ENCODE measurements at regions not wholly inside any gene's neighbourhood (a gene's known extent, or its start where the extent isn't known, plus 50 kb on each side); places are given as distances from the start of the nearest gene placed in this dataset.
"Not testable (repeated sequence)": the region's sequence is repeated elsewhere in the genome, so short reads cannot be mapped to it uniquely, and the experiment has no call there.

DNA sequence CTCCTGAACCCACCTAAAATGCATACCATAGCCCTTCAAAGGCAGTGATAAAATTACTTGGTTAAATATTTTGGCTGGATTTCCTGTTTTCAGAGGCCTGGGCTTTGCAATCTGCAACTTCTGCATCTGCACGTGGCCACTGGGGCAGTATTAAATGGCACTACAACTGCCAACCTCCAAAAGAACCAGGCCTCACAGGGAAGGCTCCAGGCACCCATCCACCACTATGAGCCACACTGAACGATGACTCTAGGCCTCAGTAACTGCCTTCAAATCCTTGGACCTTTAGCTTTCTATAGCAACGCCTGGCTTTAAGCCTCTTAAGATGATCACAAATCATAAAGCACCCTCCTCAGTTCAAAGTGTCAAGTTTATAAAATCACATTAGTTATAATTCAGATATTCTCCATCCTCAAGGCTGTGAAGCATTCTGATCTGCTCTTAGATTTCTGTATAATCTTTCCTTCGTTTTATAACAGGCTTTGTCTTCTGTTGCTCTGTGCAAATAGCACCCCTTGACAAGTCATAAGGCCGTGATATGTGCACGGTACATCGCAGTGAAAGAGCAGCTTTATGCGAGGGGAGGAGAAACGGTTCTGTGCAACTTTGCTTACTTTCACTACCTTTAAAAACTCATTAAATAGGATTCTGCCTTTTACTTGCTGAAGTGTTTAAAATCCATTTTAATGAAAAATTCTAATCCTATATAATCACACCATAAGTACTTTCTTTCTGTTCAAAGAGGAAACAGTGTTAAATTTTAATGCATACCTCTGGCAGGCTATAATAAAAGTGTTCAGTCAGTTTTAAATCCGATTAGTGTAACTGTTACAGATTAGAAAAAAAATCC is 196.4 kb upstream of the G2E3 start (continued):
- TF ChIP-seq, protein P1, sequence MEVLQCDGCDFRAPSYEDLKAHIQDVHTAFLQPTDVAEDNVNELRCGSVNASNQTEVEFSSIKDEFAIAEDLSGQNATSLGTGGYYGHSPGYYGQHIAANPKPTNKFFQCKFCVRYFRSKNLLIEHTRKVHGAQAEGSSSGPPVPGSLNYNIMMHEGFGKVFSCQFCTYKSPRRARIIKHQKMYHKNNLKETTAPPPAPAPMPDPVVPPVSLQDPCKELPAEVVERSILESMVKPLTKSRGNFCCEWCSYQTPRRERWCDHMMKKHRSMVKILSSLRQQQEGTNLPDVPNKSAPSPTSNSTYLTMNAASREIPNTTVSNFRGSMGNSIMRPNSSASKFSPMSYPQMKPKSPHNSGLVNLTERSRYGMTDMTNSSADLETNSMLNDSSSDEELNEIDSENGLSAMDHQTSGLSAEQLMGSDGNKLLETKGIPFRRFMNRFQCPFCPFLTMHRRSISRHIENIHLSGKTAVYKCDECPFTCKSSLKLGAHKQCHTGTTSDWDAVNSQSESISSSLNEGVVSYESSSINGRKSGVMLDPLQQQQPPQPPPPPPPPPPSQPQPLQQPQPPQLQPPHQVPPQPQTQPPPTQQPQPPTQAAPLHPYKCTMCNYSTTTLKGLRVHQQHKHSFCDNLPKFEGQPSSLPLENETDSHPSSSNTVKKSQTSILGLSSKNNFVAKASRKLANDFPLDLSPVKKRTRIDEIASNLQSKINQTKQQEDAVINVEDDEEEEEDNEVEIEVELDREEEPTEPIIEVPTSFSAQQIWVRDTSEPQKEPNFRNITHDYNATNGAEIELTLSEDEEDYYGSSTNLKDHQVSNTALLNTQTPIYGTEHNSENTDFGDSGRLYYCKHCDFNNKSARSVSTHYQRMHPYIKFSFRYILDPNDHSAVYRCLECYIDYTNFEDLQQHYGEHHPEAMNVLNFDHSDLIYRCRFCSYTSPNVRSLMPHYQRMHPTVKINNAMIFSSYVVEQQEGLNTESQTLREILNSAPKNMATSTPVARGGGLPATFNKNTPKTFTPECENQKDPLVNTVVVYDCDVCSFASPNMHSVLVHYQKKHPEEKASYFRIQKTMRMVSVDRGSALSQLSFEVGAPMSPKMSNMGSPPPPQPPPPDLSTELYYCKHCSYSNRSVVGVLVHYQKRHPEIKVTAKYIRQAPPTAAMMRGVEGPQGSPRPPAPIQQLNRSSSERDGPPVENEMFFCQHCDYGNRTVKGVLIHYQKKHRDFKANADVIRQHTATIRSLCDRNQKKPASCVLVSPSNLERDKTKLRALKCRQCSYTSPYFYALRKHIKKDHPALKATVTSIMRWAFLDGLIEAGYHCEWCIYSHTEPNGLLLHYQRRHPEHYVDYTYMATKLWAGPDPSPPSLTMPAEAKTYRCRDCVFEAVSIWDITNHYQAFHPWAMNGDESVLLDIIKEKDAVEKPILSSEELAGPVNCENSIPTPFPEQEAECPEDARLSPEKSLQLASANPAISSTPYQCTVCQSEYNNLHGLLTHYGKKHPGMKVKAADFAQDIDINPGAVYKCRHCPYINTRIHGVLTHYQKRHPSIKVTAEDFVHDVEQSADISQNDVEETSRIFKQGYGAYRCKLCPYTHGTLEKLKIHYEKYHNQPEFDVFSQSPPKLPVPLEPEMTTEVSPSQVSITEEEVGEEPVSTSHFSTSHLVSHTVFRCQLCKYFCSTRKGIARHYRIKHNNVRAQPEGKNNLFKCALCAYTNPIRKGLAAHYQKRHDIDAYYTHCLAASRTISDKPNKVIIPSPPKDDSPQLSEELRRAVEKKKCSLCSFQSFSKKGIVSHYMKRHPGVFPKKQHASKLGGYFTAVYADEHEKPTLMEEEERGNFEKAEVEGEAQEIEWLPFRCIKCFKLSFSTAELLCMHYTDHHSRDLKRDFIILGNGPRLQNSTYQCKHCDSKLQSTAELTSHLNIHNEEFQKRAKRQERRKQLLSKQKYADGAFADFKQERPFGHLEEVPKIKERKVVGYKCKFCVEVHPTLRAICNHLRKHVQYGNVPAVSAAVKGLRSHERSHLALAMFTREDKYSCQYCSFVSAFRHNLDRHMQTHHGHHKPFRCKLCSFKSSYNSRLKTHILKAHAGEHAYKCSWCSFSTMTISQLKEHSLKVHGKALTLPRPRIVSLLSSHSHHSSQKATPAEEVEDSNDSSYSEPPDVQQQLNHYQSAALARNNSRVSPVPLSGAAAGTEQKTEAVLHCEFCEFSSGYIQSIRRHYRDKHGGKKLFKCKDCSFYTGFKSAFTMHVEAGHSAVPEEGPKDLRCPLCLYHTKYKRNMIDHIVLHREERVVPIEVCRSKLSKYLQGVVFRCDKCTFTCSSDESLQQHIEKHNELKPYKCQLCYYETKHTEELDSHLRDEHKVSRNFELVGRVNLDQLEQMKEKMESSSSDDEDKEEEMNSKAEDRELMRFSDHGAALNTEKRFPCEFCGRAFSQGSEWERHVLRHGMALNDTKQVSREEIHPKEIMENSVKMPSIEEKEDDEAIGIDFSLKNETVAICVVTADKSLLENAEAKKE (CRISPR knock-in tag; IDR thresholded peaks at IDR 0.05), result no peak
- TF ChIP-seq ZNF331 (CRISPR knock-in tag; IDR thresholded peaks at IDR 0.05; ENCODE audit: low read depth), result no peak

DNA sequence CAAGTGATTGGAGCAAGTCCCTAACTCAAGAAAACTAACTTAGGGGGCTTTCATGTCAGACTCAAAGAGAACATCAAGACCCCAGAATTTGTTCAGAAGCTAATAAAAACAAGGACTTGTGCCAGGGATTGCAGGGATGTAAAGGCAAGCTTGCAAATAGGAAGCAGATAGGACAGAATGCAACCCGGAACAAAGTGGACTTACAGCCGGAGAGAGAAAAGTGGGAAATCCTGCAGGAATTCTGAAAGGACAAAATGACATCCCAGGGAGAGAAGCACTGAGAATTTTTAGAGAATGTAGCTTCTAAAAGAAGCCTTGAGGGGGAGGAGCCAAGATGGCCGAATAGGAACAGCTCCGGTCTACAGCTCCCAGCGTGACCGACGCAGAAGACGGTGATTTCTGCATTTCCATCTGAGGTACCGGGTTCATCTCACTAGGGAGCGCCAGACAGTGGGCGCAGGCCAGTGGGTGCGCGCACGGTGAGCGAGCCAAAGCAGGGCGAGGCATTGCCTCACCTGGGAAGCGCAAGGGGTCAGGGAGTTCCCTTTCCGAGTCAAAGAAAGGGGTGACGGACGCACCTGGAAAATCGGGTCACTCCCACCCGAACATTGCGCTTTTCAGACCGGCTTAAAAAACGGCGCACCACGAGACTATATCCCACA is 195.6 kb upstream of the G2E3 start:
- H3K27me3 Mint-ChIP-seq (ENCODE audit: insufficient read depth, low read depth, poor library complexity); H3K36me3 ChIP-seq (ENCODE audit: insufficient read depth); H3K27me3 ChIP-seq (ENCODE audit: insufficient read depth); H3K79me2 ChIP-seq (replicated peaks; ENCODE audit: insufficient read depth); H3K36me3 Mint-ChIP-seq (ENCODE audit: low read depth); H3K4me1 Mint-ChIP-seq; H3K9me3 Mint-ChIP-seq; H3F3A ChIP-seq (replicated peaks; ENCODE audit: low read depth); H3K4me1 ChIP-seq (ENCODE audit: insufficient read depth); H3K9me2 ChIP-seq (ENCODE audit: insufficient read depth); H4K20me1 ChIP-seq (replicated peaks; ENCODE audit: insufficient read depth); ATAC-seq: not testable (repeated sequence)
- H2AFZ ChIP-seq, result peak overlapping the region; percentile 86; the same call in 1 of the 2 replicates
- Mint-ChIP-seq H3K4me3 (peak overlapping the region; percentile 35; the same call in 2 of the 3 replicates), H3K27ac (peak overlapping the region; percentile 91; the same call in 1 of the 2 replicates)
- peak overlapping the region; percentile 17; the same call in 1 of the 2 replicates for H3K4me3 ChIP-seq
- H3K27ac ChIP-seq (ENCODE audit: low read depth), result 0 out of 2 replicates have a peak overlapping the region, but pooled peaks have one; percentile 67
- DNase-seq (ENCODE audit: low spot score), result peak; percentile 44
- H3K4me2 ChIP-seq, result peak overlapping the region; percentile 62

Measured in GM23338 (cell line).